ENCODE measurements at regions not wholly inside any gene's neighbourhood (a gene's known extent, or its start where the extent isn't known, plus 50 kb on each side); places are given as distances from the start of the nearest gene placed in this dataset.
A peak's percentile ranks its signal among the peaks of the same experiment; 100 is the strongest.

- Mint-ChIP-seq H3K36me3 (ENCODE audit: insufficient read depth in 1 of 3, low read depth in 3 of 3) (no peaks in the 10 kb centered on the region; a peak in 2 of 7 replicates), H3K4me1 (peaks cover 16 to 18% of the 10 kb centered on the region in 2 experiments), H3K4me3 (no peak overlapping the region), H3K27ac (peak overlapping the region in 1 of 3 experiments; percentile 42; a peak in 1 of 7 replicates), H3K9me3 (peaks cover 0 to 3% of the 10 kb centered on the region in 2 experiments; a peak in 1 of 5 replicates), H3K27me3 (ENCODE audit: low read depth) (no peaks in the 10 kb centered on the region)
- no CpG with 5 or more reads among the region's 11 CpGs for WGBS (ENCODE audit: extremely low coverage, insufficient read length, low lambda C conversion rate)
- no peak overlapping the region for H3K4ac ChIP-seq (ENCODE audit: low read depth, low read length)
- H3K4me1 ChIP-seq (ENCODE audit: insufficient read depth, low read length) = 0 out of 2 replicates have a peak, but pooled peaks cover 5% of the 10 kb centered on the region
- H2BK15ac ChIP-seq (ENCODE audit: low read depth, low read length) = no peak overlapping the region
- no peak overlapping the region for H3K27ac ChIP-seq (ENCODE audit: insufficient read length, low read depth, low read length)
- H3K23me2 ChIP-seq (ENCODE audit: insufficient read length, low read depth, low read length, poor library complexity, severe bottlenecking) = no peaks in the 10 kb centered on the region
- no peak overlapping the region for H2BK20ac ChIP-seq (ENCODE audit: low read depth, low read length, poor library complexity, severe bottlenecking)
- H3K4me2 ChIP-seq (ENCODE audit: insufficient read depth, insufficient read length, low read length) = no peak overlapping the region
- H2BK5ac ChIP-seq (ENCODE audit: insufficient read length, low read length) = no peak overlapping the region
- no peak overlapping the region for H2AK5ac ChIP-seq (ENCODE audit: insufficient read length, low read length)
- H3K23ac ChIP-seq (ENCODE audit: insufficient read length, low read depth, low read length) = no peak overlapping the region
- no peak overlapping the region for H4K91ac ChIP-seq (ENCODE audit: insufficient read length, low read depth, low read length)
- H3K14ac ChIP-seq (ENCODE audit: insufficient read depth, low read length) = no peak overlapping the region
- H3K9me3 ChIP-seq (ENCODE audit: control insufficient read depth, low read depth, low read length) = no peaks in the 10 kb centered on the region
- no peak for DNase-seq
- H3K79me1 ChIP-seq (ENCODE audit: insufficient read depth, low read depth, low read length, poor library complexity, severe bottlenecking) = no peaks in the 10 kb centered on the region
- no peak overlapping the region for H3K56ac ChIP-seq (ENCODE audit: insufficient read length, low read depth, low read length)
- H3K27me3 ChIP-seq (ENCODE audit: insufficient read depth, low read length) = no peaks in the 10 kb centered on the region
- H2BK12ac ChIP-seq (ENCODE audit: insufficient read length, low read depth, low read length) = no peak overlapping the region
- no peak overlapping the region for H4K5ac ChIP-seq (ENCODE audit: insufficient read length, low read depth, low read length)
- no peaks in the 10 kb centered on the region for H3K79me2 ChIP-seq (ENCODE audit: insufficient read depth, low read length)
- no peak overlapping the region for H2BK120ac ChIP-seq (ENCODE audit: low read depth, low read length, poor library complexity, severe bottlenecking)
- no peak overlapping the region for H3K9ac ChIP-seq (ENCODE audit: extremely low read depth, insufficient read length, low read length)
- H4K20me1 ChIP-seq (ENCODE audit: control insufficient read depth, insufficient read depth, insufficient read length) = no peaks in the 10 kb centered on the region
- TF ChIP-seq, protein P1, sequence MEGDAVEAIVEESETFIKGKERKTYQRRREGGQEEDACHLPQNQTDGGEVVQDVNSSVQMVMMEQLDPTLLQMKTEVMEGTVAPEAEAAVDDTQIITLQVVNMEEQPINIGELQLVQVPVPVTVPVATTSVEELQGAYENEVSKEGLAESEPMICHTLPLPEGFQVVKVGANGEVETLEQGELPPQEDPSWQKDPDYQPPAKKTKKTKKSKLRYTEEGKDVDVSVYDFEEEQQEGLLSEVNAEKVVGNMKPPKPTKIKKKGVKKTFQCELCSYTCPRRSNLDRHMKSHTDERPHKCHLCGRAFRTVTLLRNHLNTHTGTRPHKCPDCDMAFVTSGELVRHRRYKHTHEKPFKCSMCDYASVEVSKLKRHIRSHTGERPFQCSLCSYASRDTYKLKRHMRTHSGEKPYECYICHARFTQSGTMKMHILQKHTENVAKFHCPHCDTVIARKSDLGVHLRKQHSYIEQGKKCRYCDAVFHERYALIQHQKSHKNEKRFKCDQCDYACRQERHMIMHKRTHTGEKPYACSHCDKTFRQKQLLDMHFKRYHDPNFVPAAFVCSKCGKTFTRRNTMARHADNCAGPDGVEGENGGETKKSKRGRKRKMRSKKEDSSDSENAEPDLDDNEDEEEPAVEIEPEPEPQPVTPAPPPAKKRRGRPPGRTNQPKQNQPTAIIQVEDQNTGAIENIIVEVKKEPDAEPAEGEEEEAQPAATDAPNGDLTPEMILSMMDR (conservative IDR thresholded peaks at IDR 0.05) = no peak; the same call in 2 of the 3 replicates
- no peak overlapping the region for H3K18ac ChIP-seq (ENCODE audit: insufficient read length, low read depth, low read length)
- no peak overlapping the region for H2AFZ ChIP-seq (ENCODE audit: low read length)
- H3T11ph ChIP-seq (ENCODE audit: low read length) = no peak overlapping the region
- no peak overlapping the region for H4K8ac ChIP-seq (replicated peaks; ENCODE audit: insufficient read length, low read depth, low read length)
Measured at GRCh38 chr13:21837841-21838551, 167.1 kb downstream of the FGF9 start.
